MCF 10A (cell line): ENCODE measurements at regions not wholly inside any gene's neighbourhood (a gene's known extent, or its start where the extent isn't known, plus 50 kb on each side); places are given as distances from the start of the nearest gene placed in this dataset.

Experiments used
- BruUV-seq: library from RNA; stranded (reverse); fragments of 400-500 nt; replicated peaks from 2 replicates; lab custom pipeline; 2021; lab: Mats Ljungman, UMichigan
- CTCF ChIA-PET: fragments of 300-600 bp; sonication (Branson Sonifier 250); formaldehyde crosslinking; extraction: SDS; loops from one replicate; lab custom pipeline; 2021; ENCODE audit warnings: antibody characterized with exemption, inconsistent platforms; lab: Yijun Ruan, JAX
- POLR2A ChIA-PET: fragments of 300-600, 350-650 bp; sonication (Branson Sonifier 250); formaldehyde crosslinking; extraction: SDS; loops from one replicate; lab custom pipeline; 2020; ENCODE audit warnings: antibody characterized with exemption, inconsistent platforms; lab: Yijun Ruan, JAX
- DNase-seq: peaks from one replicate; pipeline ENCODE4 v3.0.0-alpha.2; 2018; ENCODE audit not compliant: unreplicated experiment
- H3K27ac Mint-ChIP-seq: one replicate; pipeline ENCODE4 v1.8.0; 2022; ENCODE audit warnings: mild to moderate bottlenecking, low read depth, mixed read lengths; ENCODE audit not compliant: unreplicated experiment
- H3K27me3 Mint-ChIP-seq: one replicate; pipeline ENCODE4 v1.8.0; 2022; ENCODE audit warnings: mixed read lengths; ENCODE audit not compliant: insufficient read depth, unreplicated experiment
- H3K36me3 Mint-ChIP-seq: one replicate; pipeline ENCODE4 v1.8.0; 2022; ENCODE audit warnings: mild to moderate bottlenecking, moderate library complexity, mixed read lengths; ENCODE audit not compliant: insufficient read depth, unreplicated experiment
- H3K4me1 Mint-ChIP-seq: one replicate; pipeline ENCODE4 v1.8.0; 2022; ENCODE audit warnings: mixed read lengths; ENCODE audit not compliant: insufficient read depth, unreplicated experiment
- H3K4me3 Mint-ChIP-seq: one replicate; pipeline ENCODE4 v1.8.0; 2022; ENCODE audit warnings: mild to moderate bottlenecking, moderate library complexity, mixed read lengths; ENCODE audit not compliant: unreplicated experiment
- H3K9me3 Mint-ChIP-seq: one replicate; pipeline ENCODE4 v1.8.0; 2022; ENCODE audit warnings: mixed read lengths; ENCODE audit not compliant: unreplicated experiment
- CTCF ChIP-seq: fragments of 200-600 bp; IDR thresholded peaks from one replicate; pipeline ENCODE4 v1.8.0; 2022; ENCODE audit warnings: antibody characterized with exemption, mild to moderate bottlenecking; ENCODE audit not compliant: unreplicated experiment
- intact Hi-C: fragments of 100-400 bp; cut with micrococcal nuclease; formaldehyde crosslinking; loops from 2 replicates; pipeline ENCODE4 v1.14.1; 2022

GRCh38 chr2:149993316-149993715 is 405.7 kb upstream of the MMADHC start:
- no peak overlapping the region for H3K4me3 Mint-ChIP-seq
- no peaks in the 10 kb centered on the region for H3K36me3 Mint-ChIP-seq
- TF ChIP-seq CTCF, result no peak
- CTCF ChIA-PET, result interaction anchor here (0.7 kb wide), 1 partner anchor 1246 kb away, joined by 3 read pairs; no protein-coding TSS in a partner anchor
- intact Hi-C loops, result loop anchor here (5.0 to 10.0 kb wide), 3 partner anchors 399 to 1244 kb away; no protein-coding TSS in a partner anchor
- no peak overlapping the region for H3K27ac Mint-ChIP-seq
- H3K4me1 Mint-ChIP-seq, result peaks cover 31% of the 10 kb centered on the region
- DNase-seq, result no peak
- H3K9me3 Mint-ChIP-seq, result no peaks in the 10 kb centered on the region
- BruUV-seq, result no TSS peak
- H3K27me3 Mint-ChIP-seq, result no peaks in the 10 kb centered on the region
- POLR2A ChIA-PET, result interaction anchor here (0.9 to 1.4 kb wide), 4 partner anchors 12 to 483 kb away, joined by 3 to 5 read pairs (median 4); no protein-coding TSS in a partner anchor

GRCh38 chr2:149991576-149991975 is 404.0 kb upstream of the MMADHC start:
- H3K9me3 Mint-ChIP-seq, result no peaks in the 10 kb centered on the region
- no peak overlapping the region for H3K4me3 Mint-ChIP-seq
- ChIA-PET POLR2A (no interaction called here), CTCF (interaction anchor here (0.6 kb wide), 1 partner anchor 129 kb away, joined by 3 read pairs; no protein-coding TSS in a partner anchor)
- H3K4me1 Mint-ChIP-seq, result peaks cover 31% of the 10 kb centered on the region
- intact Hi-C loops, result loop anchor here (5.0 to 10.0 kb wide), 3 partner anchors 397 to 1246 kb away; no protein-coding TSS in a partner anchor
- DNase-seq, result peak; percentile 8
- no peaks in the 10 kb centered on the region for H3K27me3 Mint-ChIP-seq
- no peak for TF ChIP-seq CTCF
- H3K27ac Mint-ChIP-seq, result no peak overlapping the region
- BruUV-seq, result no TSS peak
- no peaks in the 10 kb centered on the region for H3K36me3 Mint-ChIP-seq

GRCh38 chr2:149990965-149991364 is 403.4 kb upstream of the MMADHC start:
- H3K36me3 Mint-ChIP-seq, result no peaks in the 10 kb centered on the region
- no peaks in the 10 kb centered on the region for H3K9me3 Mint-ChIP-seq
- no peak overlapping the region for H3K27ac Mint-ChIP-seq
- no peak for DNase-seq
- intact Hi-C loops, result loop anchor here (5.0 to 10.0 kb wide), 3 partner anchors 396 to 1246 kb away; no protein-coding TSS in a partner anchor
- no peak overlapping the region for H3K4me3 Mint-ChIP-seq
- no peaks in the 10 kb centered on the region for H3K27me3 Mint-ChIP-seq
- no peak for TF ChIP-seq CTCF
- peaks cover 31% of the 10 kb centered on the region for H3K4me1 Mint-ChIP-seq
- CTCF ChIA-PET, result no interaction called here
- POLR2A ChIA-PET, result interaction anchor here (1.2 kb wide), 1 partner anchor 489 kb away, joined by 3 read pairs; no protein-coding TSS in a partner anchor
- BruUV-seq, result no TSS peak

GRCh38 chr2:149989447-149990063 is 402.0 kb upstream of the MMADHC start:
- Mint-ChIP-seq H3K4me3 (no peak overlapping the region), H3K9me3 (no peaks in the 10 kb centered on the region), H3K4me1 (peaks cover 26% of the 10 kb centered on the region), H3K36me3 (no peaks in the 10 kb centered on the region), H3K27ac (peak overlapping the region; percentile 10), H3K27me3 (no peaks in the 10 kb centered on the region)
- POLR2A ChIA-PET, result interaction anchor here (0.6 to 1.7 kb wide), 4 partner anchors 11 to 490 kb away, joined by 3 to 6 read pairs (median 3); no protein-coding TSS in a partner anchor
- DNase-seq, result peak; percentile 44
- CTCF ChIA-PET, result interaction anchor here (0.6 to 0.7 kb wide), 2 partner anchors 39 to 538 kb away, joined by 3 read pairs; no protein-coding TSS in a partner anchor
- no TSS peak for BruUV-seq
- intact Hi-C loops, result loop anchor here (5.0 to 10.0 kb wide), 3 partner anchors 395 to 1248 kb away; no protein-coding TSS in a partner anchor
- no peak for TF ChIP-seq CTCF
